Chondrocyte (in vitro differentiated cells): ENCODE measurements at regions not wholly inside any gene's neighbourhood (a gene's known extent, or its start where the extent isn't known, plus 50 kb on each side); places are given as distances from the start of the nearest gene placed in this dataset.

Experiments
- DNase-seq: peaks from one replicate; pipeline ENCODE4 v3.0.0; 2021; ENCODE audit warnings: mixed read lengths, low spot score
- H3K27ac Mint-ChIP-seq: one replicate; pipeline ENCODE4 v1.8.0; 2021; ENCODE audit warnings: mild to moderate bottlenecking, moderate library complexity, mixed read lengths; ENCODE audit not compliant: unreplicated experiment
- H3K27me3 Mint-ChIP-seq: 2 replicates; pipeline ENCODE4 v1.8.0; 2021; ENCODE audit warnings: low read depth, mixed read lengths
- H3K36me3 Mint-ChIP-seq: 2 replicates; pipeline ENCODE4 v1.8.0; 2021; ENCODE audit warnings: low read depth, mixed read lengths
- H3K4me1 Mint-ChIP-seq: 2 replicates; pipeline ENCODE4 v1.8.0; 2021; ENCODE audit warnings: low read depth, mild to moderate bottlenecking, mixed read lengths
- H3K4me3 Mint-ChIP-seq: one replicate; pipeline ENCODE4 v1.8.0; 2021; ENCODE audit warnings: mild to moderate bottlenecking, moderate library complexity, mixed read lengths; ENCODE audit not compliant: unreplicated experiment
- H3K9me3 Mint-ChIP-seq: 2 replicates; pipeline ENCODE4 v1.8.0; 2021; ENCODE audit warnings: low read depth, mixed read lengths
- CTCF ChIP-seq: fragments of 200-600 bp; sonication (generic); IDR thresholded peaks from 2 replicates; pipeline ENCODE4 v1.5.0; 2021; ENCODE audit warnings: antibody characterized with exemption, mild to moderate bottlenecking, moderate library complexity

DNA sequence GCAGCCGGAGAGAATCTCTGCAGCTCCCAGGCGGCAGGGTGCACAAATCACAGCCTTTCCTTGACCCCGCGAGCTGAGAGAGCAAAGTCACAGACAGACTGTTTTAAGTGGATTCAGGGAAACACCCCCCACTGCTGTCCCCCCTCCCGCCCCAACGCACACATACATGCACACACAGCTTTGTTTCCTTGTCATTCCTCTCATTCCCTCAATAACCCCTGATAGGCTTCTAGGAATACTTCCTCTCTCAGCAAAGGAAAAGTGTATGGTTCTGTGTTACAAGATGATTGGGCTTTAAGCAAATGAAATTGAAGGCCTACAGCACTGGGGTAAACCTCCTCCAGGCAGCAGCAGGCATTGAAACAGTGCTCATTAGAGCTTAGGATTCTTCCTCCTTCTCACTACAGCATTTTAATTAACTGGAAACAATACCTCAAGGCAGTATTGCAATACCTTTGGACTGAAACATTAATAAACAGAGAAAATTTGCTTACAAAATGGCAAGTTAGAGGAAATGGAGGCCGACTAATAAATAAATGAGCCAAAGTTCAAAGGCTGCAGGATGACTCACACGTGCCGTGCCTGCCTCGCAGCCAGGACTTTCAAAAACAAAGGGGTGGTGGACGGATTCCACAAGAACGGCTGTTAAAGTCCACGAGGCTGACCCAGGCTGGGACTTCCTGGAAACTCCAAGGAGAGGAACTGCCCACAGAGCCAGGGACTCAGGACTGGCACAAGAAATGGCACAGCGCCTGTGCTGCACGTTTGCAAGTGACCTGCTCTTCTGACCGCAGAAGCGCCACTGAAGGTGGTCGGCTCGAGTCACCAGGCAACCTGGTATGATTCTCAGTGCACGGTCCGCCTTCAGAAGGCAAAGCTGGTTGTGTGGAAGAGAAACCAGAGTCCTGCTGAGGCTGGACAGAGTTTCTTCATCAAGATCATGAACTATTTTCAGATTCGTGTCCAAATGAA is 236.2 kb downstream of the SYK start:
- no peaks in the 10 kb centered on the region for H3K36me3 Mint-ChIP-seq
- no peaks in the 10 kb centered on the region for H3K27me3 Mint-ChIP-seq
- no peaks in the 10 kb centered on the region for H3K9me3 Mint-ChIP-seq
- peak overlapping the region; percentile 17 for H3K4me3 Mint-ChIP-seq
- peaks cover 18% of the 10 kb centered on the region for H3K4me1 Mint-ChIP-seq
- peak; percentile 56 for DNase-seq
- peak overlapping the region; percentile 18 for H3K27ac Mint-ChIP-seq
- TF ChIP-seq CTCF: peak; percentile 12

- no peak for TF ChIP-seq CTCF
- Mint-ChIP-seq H3K27ac (peak overlapping the region; percentile 6), H3K36me3 (no peaks in the 10 kb centered on the region), H3K4me1 (peaks cover 18% of the 10 kb centered on the region), H3K9me3 (no peaks in the 10 kb centered on the region), H3K4me3 (no peak overlapping the region), H3K27me3 (no peaks in the 10 kb centered on the region)
- peak; percentile 34 for DNase-seq
Measured at GRCh38 chr9:91038483-91039124, 237.0 kb downstream of the SYK start.

DNA sequence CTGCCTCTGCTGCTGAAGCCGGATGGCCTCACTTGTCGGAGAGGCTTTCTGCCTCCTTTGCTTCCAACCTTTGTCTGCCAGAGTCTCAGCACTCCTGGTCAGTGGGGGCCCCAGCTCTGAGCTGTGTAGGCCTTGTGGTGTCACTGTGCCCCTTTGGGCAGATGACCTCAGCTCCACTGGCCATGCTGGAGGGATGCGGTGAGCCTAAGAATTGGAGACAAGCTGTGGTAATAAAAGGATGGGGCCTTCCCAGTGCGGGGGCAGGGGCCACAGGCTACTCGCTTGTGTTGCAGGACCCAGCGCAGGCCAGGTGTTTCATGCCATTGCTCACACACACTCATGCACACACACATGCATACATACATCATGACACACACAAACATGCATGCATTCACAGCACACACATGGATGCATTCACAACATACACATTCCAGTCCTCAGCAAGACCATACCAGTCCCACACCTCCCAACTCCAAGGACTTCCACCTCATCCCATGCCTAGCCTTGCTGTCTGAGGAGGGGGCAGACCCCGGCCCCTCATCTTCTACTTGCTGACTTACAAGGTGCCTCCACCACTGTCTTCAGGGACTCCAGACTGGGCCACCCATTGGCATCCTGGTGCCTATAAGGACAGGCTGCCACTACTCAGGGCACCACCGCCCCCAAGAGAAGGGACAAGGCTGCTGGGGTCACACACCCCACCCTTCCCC is 237.7 kb downstream of the SYK start:
- Mint-ChIP-seq H3K4me1 (peaks cover 18% of the 10 kb centered on the region), H3K27me3 (no peaks in the 10 kb centered on the region), H3K9me3 (no peaks in the 10 kb centered on the region), H3K27ac (no peak overlapping the region), H3K4me3 (no peak overlapping the region), H3K36me3 (no peaks in the 10 kb centered on the region)
- peak; percentile 69 for DNase-seq
- TF ChIP-seq CTCF: no peak

GRCh38 chr9:91039835-91040140 is 238.2 kb downstream of the SYK start:
- no peaks in the 10 kb centered on the region for H3K36me3 Mint-ChIP-seq
- no peak overlapping the region for H3K4me3 Mint-ChIP-seq
- no peaks in the 10 kb centered on the region for H3K9me3 Mint-ChIP-seq
- no peak for TF ChIP-seq CTCF
- no peak overlapping the region for H3K27ac Mint-ChIP-seq
- no peaks in the 10 kb centered on the region for H3K27me3 Mint-ChIP-seq
- DNase-seq: peak; percentile 37
- H3K4me1 Mint-ChIP-seq: peaks cover 18% of the 10 kb centered on the region
